GM18858 (cell line): ENCODE measurements at regions not wholly inside any gene's neighbourhood (a gene's known extent, or its start where the extent isn't known, plus 50 kb on each side); places are given as distances from the start of the nearest gene placed in this dataset.

Experiments used
- ATAC-seq: cut with Tn5 transposase; IDR thresholded peaks from one replicate; pipeline ENCODE4 v1.9.1; 2021; ENCODE audit not compliant: unreplicated experiment

- ATAC-seq: no peak
Measured at GRCh38 chr17:70855401-70856054, 686.2 kb downstream of the KCNJ2 start.

GRCh38 chr17:70857351-70857750, 688.0 kb downstream of the KCNJ2 start:
- no peak for ATAC-seq

DNA sequence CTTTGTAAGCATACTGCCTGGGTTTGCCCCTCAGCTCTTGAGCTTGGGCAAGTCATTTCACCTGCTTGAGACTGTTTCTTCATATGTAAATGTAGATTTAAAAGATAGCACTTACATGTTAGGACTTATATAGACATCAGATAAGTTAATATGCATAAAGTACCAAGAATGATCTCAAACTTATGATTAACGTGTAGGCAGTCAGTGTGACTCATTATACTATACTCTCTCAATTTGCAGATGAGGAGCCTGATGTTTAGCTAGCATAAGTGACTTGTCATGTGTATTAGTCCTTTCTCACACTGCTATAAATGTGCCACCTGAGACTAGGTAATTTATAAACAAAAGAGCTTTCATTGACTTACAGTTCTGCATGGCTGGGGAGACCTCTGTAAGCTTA, 690.5 kb downstream of the KCNJ2 start:
- ATAC-seq: no peak

GRCh38 chr17:70862295-70862694, 693.0 kb downstream of the KCNJ2 start:
- ATAC-seq: no peak

GRCh38 chr17:70863436-70864248, 694.3 kb downstream of the KCNJ2 start:
- no peak for ATAC-seq

DNA sequence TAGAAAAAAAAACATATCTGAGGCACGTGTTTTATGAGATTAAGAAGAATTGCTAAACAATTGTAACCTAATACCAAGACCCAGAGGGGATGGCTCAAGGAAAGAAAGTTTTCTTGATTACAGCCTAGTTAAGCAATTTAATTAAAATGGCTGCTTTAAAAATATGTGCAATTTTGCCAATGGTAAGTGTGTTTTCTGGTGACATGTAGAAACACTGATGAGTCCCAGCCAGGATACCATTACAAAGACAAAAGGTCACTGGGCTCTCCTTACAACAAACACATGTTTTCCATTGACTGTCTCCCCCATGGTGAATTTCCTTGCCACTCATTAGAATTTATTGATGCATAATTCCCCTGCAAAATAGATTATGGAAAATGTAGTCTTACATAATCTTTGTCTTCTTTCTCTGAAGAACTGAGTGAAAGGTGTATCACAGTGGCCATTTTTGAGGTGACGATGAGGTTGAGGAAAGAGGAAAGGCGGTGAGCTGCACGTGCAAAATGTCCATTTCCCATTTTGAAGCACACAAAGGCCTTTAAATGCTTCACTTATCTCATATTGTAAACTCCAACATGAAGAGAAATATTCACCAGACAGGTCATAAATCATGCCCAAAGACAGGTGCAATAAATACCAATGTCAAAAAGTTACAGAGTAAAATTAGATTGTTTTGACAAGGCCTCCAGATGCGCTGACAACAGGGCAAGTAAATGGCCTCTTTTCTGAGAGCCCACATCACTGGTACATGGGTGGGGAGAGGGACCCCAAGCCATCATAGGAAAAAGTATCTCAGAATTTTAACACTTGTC, 696.9 kb downstream of the KCNJ2 start:
- no peak for ATAC-seq

GRCh38 chr17:70868149-70868548, 698.8 kb downstream of the KCNJ2 start:
- no peak for ATAC-seq

- no peak for ATAC-seq
Measured at GRCh38 chr17:70869402-70870085, 700.2 kb downstream of the KCNJ2 start.

- ATAC-seq: no peak
Measured at GRCh38 chr17:70871180-70871818, 702.0 kb downstream of the KCNJ2 start.

GRCh38 chr17:70872103-70872502, 702.8 kb downstream of the KCNJ2 start:
- ATAC-seq: no peak

DNA sequence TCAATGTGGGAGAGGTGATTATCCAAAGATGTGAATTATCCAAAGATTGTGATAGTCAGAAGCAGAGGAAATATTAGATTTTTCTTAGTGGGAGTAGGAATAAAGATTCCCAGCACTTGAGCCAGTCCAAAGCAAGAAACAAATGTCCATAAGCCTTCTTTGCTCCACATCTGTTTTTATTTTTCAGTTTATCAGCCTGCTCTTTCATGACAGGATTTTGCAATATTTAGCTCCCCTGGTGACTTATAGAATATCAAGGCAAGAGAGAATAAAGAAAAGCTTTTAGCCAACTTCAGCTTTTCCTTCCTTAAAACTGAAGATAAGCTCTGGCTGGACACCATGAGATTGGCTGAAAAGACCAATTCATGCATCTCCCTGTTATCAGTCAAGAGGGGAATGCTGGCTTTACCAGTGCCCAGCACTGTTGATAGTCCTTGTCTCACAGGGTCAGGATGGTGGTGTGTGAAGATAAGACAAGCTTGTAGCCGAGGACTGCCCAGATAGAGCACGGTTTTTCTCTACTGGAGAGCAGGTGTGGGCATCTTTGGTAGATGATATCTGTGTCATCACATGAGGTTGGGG, 706.5 kb downstream of the KCNJ2 start:
- no peak for ATAC-seq

- no peak for ATAC-seq
Measured at GRCh38 chr17:70878879-70879278, 709.5 kb downstream of the KCNJ2 start.

DNA sequence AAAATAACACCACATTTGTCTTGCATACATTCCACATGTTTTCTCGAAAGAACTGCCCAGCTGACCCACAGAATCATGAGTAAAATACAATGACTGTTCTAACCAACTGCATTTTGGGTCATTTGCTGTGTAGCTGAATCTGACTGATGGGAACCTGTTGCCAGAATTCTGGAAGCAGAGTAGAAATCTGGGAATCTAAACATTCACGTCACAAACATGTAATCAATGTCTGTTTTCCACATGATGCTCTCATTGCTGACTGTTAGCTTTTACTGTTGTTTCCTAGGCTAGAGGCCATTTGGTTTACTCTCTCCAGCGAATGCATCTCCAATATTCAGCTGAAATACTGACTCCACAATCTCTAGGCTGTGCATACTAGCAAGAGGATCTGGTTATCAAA, 710.1 kb downstream of the KCNJ2 start:
- no peak for ATAC-seq

- no peak for ATAC-seq
Measured at GRCh38 chr17:70881093-70881492, 711.8 kb downstream of the KCNJ2 start.

- no peak for ATAC-seq
Measured at GRCh38 chr17:70882504-70882903, 713.2 kb downstream of the KCNJ2 start.

DNA sequence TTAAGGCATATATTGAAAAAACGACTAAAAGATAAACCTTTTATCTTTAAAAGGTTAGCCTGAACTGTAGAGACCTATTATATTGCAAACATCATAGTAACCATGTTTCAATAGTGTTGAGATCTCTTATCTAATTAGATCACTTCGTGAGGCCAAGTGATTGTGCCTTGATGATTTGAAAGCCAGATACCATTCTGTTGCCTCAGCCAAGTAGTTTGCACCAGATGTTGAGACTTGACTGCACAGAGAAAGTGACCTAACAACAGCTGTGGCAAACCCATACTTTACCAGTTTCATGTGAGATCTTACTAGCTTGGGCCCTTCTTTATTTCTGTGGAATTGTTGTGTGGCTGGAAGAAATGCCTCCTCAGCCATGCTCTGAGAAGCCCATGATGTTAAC, 717.3 kb downstream of the KCNJ2 start:
- ATAC-seq: no peak

- no peak for ATAC-seq
Measured at GRCh38 chr17:70888324-70888723, 719.0 kb downstream of the KCNJ2 start.

DNA sequence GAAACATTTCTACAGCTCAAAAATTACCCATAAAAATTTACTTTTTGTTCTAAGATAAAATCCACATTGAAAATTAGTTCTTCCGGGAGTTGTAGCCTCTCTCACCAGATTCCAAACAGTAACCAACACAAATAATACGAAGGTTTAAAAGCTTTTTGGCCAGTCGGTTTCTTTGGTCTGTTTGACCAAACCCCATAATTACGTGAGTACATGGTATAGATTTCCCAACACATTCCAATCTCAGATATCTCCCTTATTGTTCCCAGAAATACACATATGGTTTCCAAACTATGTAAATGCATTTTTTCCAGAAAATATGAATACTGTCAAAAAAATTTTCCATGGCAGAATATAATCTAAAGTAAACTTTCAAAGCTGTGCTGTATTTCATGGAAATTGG, 722.0 kb downstream of the KCNJ2 start:
- no peak for ATAC-seq

DNA sequence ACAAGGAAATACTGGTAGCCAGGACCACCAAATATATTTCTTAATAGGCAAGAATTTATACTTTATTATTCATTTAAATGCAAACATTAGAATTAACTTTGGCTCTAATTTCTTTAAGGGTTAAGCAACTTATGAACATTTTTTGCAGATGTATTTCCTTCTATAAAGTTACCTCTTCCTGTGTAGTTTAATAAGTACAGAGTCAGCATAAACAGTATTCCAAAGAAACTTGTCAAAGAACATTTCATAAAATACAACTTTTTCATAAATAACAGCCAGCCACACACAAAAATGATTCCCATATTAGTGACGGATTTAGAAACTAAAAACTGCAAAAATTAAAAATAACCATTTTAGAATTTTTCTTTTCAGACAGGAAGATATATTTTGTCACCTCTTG, 723.2 kb downstream of the KCNJ2 start:
- ATAC-seq: no peak

DNA sequence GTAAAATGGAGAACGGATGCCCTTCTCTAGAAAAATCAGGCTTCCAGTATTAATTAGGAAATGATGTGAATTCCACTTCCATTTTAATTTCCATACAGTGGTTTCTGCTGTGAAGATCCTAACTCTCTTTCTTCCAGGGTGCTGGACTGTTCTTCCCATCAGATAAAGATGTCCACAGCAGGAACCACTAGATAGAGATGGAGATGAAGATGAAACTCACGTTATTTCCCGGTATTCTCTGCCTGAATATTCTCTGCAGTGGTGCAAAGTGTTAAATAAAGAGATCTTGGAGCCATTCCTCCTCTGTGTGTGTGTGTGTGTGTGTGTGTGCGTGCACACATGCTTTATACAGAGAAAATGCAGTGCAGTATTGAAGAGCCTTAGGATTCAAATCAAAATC, 727.5 kb downstream of the KCNJ2 start:
- ATAC-seq: no peak
